Keratinocyte (primary cell): ENCODE measurements at regions not wholly inside any gene's neighbourhood (a gene's known extent, or its start where the extent isn't known, plus 50 kb on each side); places are given as distances from the start of the nearest gene placed in this dataset.

Experiments
- DNase-seq: peaks from one replicate; pipeline ENCODE4 v3.0.0-alpha.2; 2011; ENCODE audit warnings: low read depth, missing footprints, low spot score
- FAIRE-seq: peaks from 2 replicates; lab custom pipeline; 2011; peaks lifted over from hg19 to GRCh38; lab: Jason Lieb, UNC
- H2AFZ ChIP-seq: 2 replicates; pipeline ENCODE4 v1.6.0; 2012; ENCODE audit warnings: low read length, control low read depth, inconsistent platforms; ENCODE audit not compliant: control insufficient read depth
- H3K27ac ChIP-seq: 2 replicates; pipeline ENCODE4 v1.5.1; 2011; ENCODE audit warnings: low read length; ENCODE audit not compliant: control insufficient read depth, insufficient read depth
- H3K27me3 ChIP-seq: 3 replicates; pipeline ENCODE4 v1.6.0; 2011; ENCODE audit warnings: low read length; ENCODE audit not compliant: control insufficient read depth, insufficient read depth; ENCODE audit errors: extremely low read depth
- H3K36me3 ChIP-seq, 2 experiments: 2 replicates in 1 of 2; 3 replicates in 1 of 2; pipeline ENCODE4 v1.5.1; 2011; ENCODE audit warnings: low read length in 2 of 2, mild to moderate bottlenecking in 1 of 2; ENCODE audit not compliant: control insufficient read depth in 2 of 2, insufficient read depth in 2 of 2; ENCODE audit errors: extremely low read depth in 1 of 2
- H3K4me1 ChIP-seq: 3 replicates; pipeline ENCODE4 v1.5.1; 2011; ENCODE audit warnings: low read length; ENCODE audit not compliant: control insufficient read depth, insufficient read depth; ENCODE audit errors: extremely low read depth
- H3K4me2 ChIP-seq: 3 replicates; pipeline ENCODE4 v1.6.0; 2011; ENCODE audit warnings: low read depth, low read length; ENCODE audit not compliant: control insufficient read depth, insufficient read depth; ENCODE audit errors: extremely low read depth
- H3K4me3 ChIP-seq, 3 experiments: fragments of 200-600 bp in 1 of 3; sonication (generic) in 1 of 3; 2 replicates in 2 of 3; 3 replicates in 1 of 3; pipeline ENCODE4 v1.5.1; 2011 to 2016; ENCODE audit warnings: low read length in 3 of 3, mild to moderate bottlenecking in 3 of 3, control low read depth in 2 of 3, inconsistent platforms in 1 of 3, low read depth in 1 of 3, mixed read lengths in 1 of 3, mixed run types in 1 of 3, moderate library complexity in 1 of 3; ENCODE audit not compliant: control insufficient read depth in 2 of 3, insufficient read depth in 2 of 3; ENCODE audit errors: extremely low read depth in 1 of 3
- H3K79me2 ChIP-seq: 2 replicates; pipeline ENCODE4 v1.6.0; 2012; ENCODE audit warnings: low read length; ENCODE audit not compliant: control insufficient read depth, insufficient read depth
- H3K9ac ChIP-seq: 3 replicates; pipeline ENCODE4 v1.6.0; 2011; ENCODE audit warnings: low read length; ENCODE audit not compliant: control insufficient read depth, insufficient read depth; ENCODE audit errors: extremely low read depth
- H3K9me1 ChIP-seq: 3 replicates; pipeline ENCODE4 v1.6.0; 2011; ENCODE audit warnings: low read length; ENCODE audit not compliant: control insufficient read depth, insufficient read depth; ENCODE audit errors: extremely low read depth
- H3K9me3 ChIP-seq: 2 replicates; pipeline ENCODE4 v1.5.1; 2012; ENCODE audit warnings: low read depth, low read length; ENCODE audit not compliant: control insufficient read depth
- H4K20me1 ChIP-seq: 3 replicates; pipeline ENCODE4 v1.6.0; 2011; ENCODE audit warnings: low read length; ENCODE audit not compliant: control insufficient read depth, insufficient read depth; ENCODE audit errors: extremely low read depth
- EZH2 ChIP-seq: IDR thresholded peaks from one replicate; pipeline ENCODE4 v1.6.1; 2012; ENCODE audit warnings: inconsistent platforms, mild to moderate bottlenecking, low read length, moderate library complexity
- dilution Hi-C: fragments of 300-500 bp; cut with MboI; formaldehyde crosslinking; loops from one replicate; pipeline ENCODE4 v1.7.0; 2020; ENCODE audit warnings: low sequenced_read_pairs; ENCODE audit not compliant: extremely low pct_ligation_motif_present
- TF ChIP-seq, protein P1 (sequence below), 3 experiments: IDR thresholded peaks in 1 of 3; conservative IDR thresholded peaks in 1 of 3; optimal IDR thresholded peaks in 1 of 3; 2 replicates in 2 of 3; 3 replicates in 1 of 3; pipeline versions ENCODE3 to v1.5.1; 2011; ENCODE audit warnings: low read length in 3 of 3, mild to moderate bottlenecking in 3 of 3, moderate library complexity in 2 of 3, control low read depth in 1 of 3, inconsistent platforms in 1 of 3; ENCODE audit not compliant: insufficient read depth in 2 of 3; ENCODE audit errors: extremely low read depth in 1 of 3

DNA sequence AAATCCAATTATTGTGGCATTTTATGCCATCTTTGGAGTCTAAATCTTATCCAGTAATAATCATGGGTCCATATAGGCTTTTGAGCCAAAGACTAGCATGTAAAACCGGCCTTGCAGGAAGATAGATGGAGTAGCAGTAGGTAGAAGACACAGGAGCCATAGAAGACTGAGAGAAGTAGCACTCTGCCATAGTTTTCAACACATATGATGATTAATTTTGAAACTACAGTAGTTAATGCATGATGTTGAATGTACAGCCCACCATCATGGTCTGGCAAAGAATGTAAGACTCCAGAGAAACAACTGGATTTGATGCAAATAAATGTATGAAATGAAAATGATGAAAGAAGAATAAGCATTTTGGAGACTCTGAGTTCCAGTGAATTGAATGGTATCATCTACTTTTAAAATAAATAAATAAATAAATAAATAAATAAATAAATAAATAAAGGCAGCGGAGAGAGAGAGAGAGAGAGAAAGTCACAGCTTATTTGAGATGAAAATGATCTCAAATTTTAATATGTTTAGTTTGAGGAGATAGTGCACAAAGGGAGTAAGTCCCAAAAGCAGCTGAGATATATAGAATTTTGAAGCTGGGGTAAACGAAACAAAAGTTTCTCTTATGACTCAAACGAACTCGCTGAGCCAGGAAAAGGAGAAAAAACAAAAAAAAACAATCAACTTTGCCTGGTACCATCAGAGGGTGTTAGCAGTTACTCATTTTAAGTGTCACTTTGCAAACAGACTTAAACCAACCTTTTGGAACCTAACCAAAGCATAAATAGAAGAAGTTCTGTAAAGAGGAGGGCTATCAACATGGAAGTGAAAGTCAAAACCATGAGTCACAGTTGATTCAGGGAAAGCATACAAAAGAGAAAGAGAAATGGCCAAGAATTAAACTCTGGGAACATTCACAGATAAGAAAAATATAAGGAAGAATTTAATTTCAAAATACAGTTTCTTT is 388.7 kb downstream of the CETN3 start:
- dilution Hi-C loops = no loop called here
- Histone ChIP-seq H3K9ac (no peak overlapping the region), H3K4me2 (peak overlapping the region; percentile 52), H3K27ac (no peak overlapping the region), H3K9me1 (no peaks in the 10 kb centered on the region), H3K9me3 (no peaks in the 10 kb centered on the region), H4K20me1 (no peaks in the 10 kb centered on the region), H2AFZ (no peak overlapping the region), H3K79me2 (no peaks in the 10 kb centered on the region), H3K27me3 (no peaks in the 10 kb centered on the region), H3K4me1 (no peaks in the 10 kb centered on the region), H3K36me3 (no peaks in the 10 kb centered on the region), H3K4me3 (peak overlapping the region in 1 of 3 experiments; percentile 44)
- FAIRE-seq (no peak), DNase-seq (no peak)
- no peak for TF ChIP-seq EZH2
- TF ChIP-seq, protein P1, sequence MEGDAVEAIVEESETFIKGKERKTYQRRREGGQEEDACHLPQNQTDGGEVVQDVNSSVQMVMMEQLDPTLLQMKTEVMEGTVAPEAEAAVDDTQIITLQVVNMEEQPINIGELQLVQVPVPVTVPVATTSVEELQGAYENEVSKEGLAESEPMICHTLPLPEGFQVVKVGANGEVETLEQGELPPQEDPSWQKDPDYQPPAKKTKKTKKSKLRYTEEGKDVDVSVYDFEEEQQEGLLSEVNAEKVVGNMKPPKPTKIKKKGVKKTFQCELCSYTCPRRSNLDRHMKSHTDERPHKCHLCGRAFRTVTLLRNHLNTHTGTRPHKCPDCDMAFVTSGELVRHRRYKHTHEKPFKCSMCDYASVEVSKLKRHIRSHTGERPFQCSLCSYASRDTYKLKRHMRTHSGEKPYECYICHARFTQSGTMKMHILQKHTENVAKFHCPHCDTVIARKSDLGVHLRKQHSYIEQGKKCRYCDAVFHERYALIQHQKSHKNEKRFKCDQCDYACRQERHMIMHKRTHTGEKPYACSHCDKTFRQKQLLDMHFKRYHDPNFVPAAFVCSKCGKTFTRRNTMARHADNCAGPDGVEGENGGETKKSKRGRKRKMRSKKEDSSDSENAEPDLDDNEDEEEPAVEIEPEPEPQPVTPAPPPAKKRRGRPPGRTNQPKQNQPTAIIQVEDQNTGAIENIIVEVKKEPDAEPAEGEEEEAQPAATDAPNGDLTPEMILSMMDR (optimal IDR thresholded peaks at IDR 0.05 in 1 of 3, IDR thresholded peaks at IDR 0.05 in 1 of 3, conservative IDR thresholded peaks at IDR 0.05 in 1 of 3; ENCODE audit: extremely low read depth in 1 of 3, insufficient read depth in 2 of 3, low read length in 3 of 3) = no peak

DNA sequence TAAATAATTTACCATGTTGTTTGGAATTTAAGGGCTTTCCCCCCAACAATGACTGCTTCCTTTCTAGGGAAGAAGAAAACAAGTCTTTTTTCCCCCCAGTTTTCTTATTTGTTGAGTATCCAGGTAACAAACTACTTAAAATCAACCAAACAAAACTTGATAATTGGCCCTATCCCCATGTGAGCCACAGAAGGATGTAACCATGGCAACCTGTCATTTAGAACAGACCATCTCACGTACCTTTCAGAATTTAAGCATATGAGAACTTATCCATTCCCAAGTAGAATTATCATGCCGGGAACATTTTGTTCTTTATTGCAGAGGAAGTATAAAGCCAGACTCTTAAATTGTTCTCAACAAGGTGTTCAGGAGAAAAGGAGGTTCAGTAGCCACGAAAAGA is 392.3 kb downstream of the CETN3 start:
- H4K20me1 ChIP-seq = no peaks in the 10 kb centered on the region
- DNase-seq (no peak), FAIRE-seq (no peak)
- no peak overlapping the region for H2AFZ ChIP-seq
- H3K79me2 ChIP-seq = no peaks in the 10 kb centered on the region
- H3K9me1 ChIP-seq = no peaks in the 10 kb centered on the region
- no peaks in the 10 kb centered on the region for H3K9me3 ChIP-seq
- no peak overlapping the region for H3K9ac ChIP-seq
- H3K4me3 ChIP-seq = no peak overlapping the region
- H3K4me1 ChIP-seq = peaks cover 3% of the 10 kb centered on the region
- H3K36me3 ChIP-seq = no peaks in the 10 kb centered on the region
- no peak overlapping the region for H3K4me2 ChIP-seq
- no peak overlapping the region for H3K27ac ChIP-seq
- dilution Hi-C loops = no loop called here
- no peaks in the 10 kb centered on the region for H3K27me3 ChIP-seq
- TF ChIP-seq EZH2 = no peak
- TF ChIP-seq, protein P1 (optimal IDR thresholded peaks at IDR 0.05 in 1 of 3, IDR thresholded peaks at IDR 0.05 in 1 of 3, conservative IDR thresholded peaks at IDR 0.05 in 1 of 3; ENCODE audit: extremely low read depth in 1 of 3, insufficient read depth in 2 of 3, low read length in 3 of 3) = no peak
